HAP-1 (cell line): ENCODE measurements at regions not wholly inside any gene's neighbourhood (a gene's known extent, or its start where the extent isn't known, plus 50 kb on each side); places are given as distances from the start of the nearest gene placed in this dataset.

Source experiments
- DNase-seq, 2 experiments: peaks; one replicate each; pipeline ENCODE4 v3.0.0-alpha.2; 2016 to 2020; ENCODE audit warnings: low spot score in 2 of 2
- H3K27me3 ChIP-seq: fragments of 250-450 bp; sonication (Bioruptor Pico); 2 replicates; pipeline ENCODE4 v1.5.1; 2020; ENCODE audit warnings: low read depth, mild to moderate bottlenecking, moderate library complexity
- H3K36me3 ChIP-seq: fragments of 250-450 bp; sonication (Bioruptor Pico); replicated peaks from 2 replicates; pipeline ENCODE4 v1.5.1; 2020; ENCODE audit warnings: mild to moderate bottlenecking
- H3K4me1 ChIP-seq: fragments of 250-450 bp; sonication (Bioruptor Pico); 2 replicates; pipeline ENCODE4 v1.5.1; 2020; ENCODE audit warnings: mild to moderate bottlenecking
- H3K4me3 ChIP-seq: fragments of 250-450 bp; sonication (Bioruptor Pico); 2 replicates; pipeline ENCODE4 v1.5.1; 2020; ENCODE audit warnings: mild to moderate bottlenecking, moderate library complexity
- H3K9me3 ChIP-seq: fragments of 250-450 bp; sonication (Bioruptor Pico); 2 replicates; pipeline ENCODE4 v1.5.1; 2020; ENCODE audit warnings: mild to moderate bottlenecking, moderate library complexity
- in situ Hi-C: fragments of 300-500 bp; cut with MboI; formaldehyde crosslinking; loops from 3 replicates; pipeline ENCODE4 v1.14.3; 2020; ENCODE audit warnings: low sequenced_read_pairs, inconsistent platforms, mixed read lengths

DNA sequence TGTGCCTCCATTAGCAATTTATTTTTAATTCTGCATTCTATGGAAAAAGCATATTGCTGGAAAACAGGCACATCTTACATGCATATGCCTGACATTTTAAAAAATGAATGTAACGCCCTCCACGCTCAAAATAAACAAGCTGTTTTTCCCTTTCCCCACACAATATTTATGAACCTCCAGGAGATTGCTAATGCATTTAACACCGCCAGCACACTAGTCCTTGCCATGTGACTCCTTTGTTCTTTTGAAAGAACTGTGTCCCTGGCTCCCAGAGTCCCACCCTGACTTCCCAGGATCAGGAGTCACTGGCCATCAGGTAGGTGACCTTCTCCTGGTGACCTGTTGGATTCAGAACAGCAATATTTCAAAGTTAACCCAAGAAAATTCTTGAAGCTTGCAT lies 571.2 kb upstream of the CFAP20DC start:
- H3K9me3 ChIP-seq = no peaks in the 10 kb centered on the region
- no peaks in the 10 kb centered on the region for H3K4me1 ChIP-seq
- H3K36me3 ChIP-seq = no peaks in the 10 kb centered on the region
- in situ Hi-C loops = no loop called here
- H3K27me3 ChIP-seq = no peaks in the 10 kb centered on the region
- no peak for DNase-seq
- no peak overlapping the region for H3K4me3 ChIP-seq

- no peaks in the 10 kb centered on the region for H3K4me1 ChIP-seq
- H3K36me3 ChIP-seq = no peaks in the 10 kb centered on the region
- in situ Hi-C loops = no loop called here
- no peaks in the 10 kb centered on the region for H3K27me3 ChIP-seq
- no peaks in the 10 kb centered on the region for H3K9me3 ChIP-seq
- no peak for DNase-seq
- H3K4me3 ChIP-seq = no peak overlapping the region
Measured at GRCh38 chr3:59620325-59620724, 570.5 kb upstream of the CFAP20DC start.

DNA sequence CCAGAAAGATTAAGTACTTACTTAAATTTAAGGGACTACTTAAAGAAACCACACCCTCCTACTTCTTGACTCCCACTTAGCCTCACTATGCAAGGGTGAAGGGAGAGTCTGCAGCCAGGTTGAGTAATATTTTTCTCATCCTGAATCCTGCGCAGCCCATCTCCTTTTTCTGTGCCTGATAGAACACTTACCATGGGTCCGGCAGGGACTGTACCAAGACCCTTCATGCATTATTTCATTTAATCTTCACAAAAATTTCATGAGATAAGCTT lies 562.6 kb upstream of the CFAP20DC start:
- Histone ChIP-seq H3K4me3 (no peak overlapping the region), H3K36me3 (no peaks in the 10 kb centered on the region), H3K9me3 (no peaks in the 10 kb centered on the region), H3K27me3 (no peaks in the 10 kb centered on the region), H3K4me1 (no peaks in the 10 kb centered on the region)
- in situ Hi-C loops = no loop called here
- DNase-seq = no peak

- H3K9me3 ChIP-seq = no peaks in the 10 kb centered on the region
- H3K27me3 ChIP-seq = no peaks in the 10 kb centered on the region
- peak; percentile 7 to 52 for DNase-seq
- no peak overlapping the region for H3K4me3 ChIP-seq
- H3K36me3 ChIP-seq = no peaks in the 10 kb centered on the region
- no peaks in the 10 kb centered on the region for H3K4me1 ChIP-seq
- in situ Hi-C loops = no loop called here
Measured at GRCh38 chr3:59611649-59612443, 562.0 kb upstream of the CFAP20DC start.

DNA sequence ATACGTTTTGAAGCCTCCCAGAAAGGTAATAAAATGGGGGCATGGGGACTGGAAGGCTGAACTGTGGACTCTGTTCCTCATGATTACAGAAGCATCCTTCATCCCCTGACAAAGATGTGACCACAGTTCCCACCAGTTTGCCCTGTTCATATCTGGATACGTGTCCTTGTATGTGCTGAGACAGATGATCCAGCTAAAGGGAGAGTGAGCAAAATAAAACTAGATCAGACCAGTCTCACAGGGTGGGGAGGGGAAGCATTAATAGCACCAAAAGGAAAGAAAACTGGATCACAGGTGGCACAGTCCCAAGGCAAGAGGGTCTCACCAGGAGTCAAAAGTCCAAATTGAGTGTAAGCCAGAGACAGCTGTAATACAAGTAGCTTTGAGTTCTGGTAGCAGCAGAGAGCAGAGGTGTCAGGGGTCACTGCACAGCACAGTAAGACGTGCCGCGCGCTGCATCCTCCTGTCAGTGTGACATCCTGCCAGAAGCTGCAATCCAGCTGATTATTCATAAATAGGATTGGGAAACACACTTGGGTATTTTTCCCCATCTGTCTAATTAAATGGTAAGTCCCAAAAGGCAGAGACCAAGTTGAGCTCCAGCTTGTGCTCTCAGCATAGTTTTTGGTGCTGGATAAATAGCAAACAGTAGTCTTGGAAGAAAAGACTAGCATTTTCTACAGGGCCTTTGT lies 560.0 kb upstream of the CFAP20DC start:
- Histone ChIP-seq H3K4me3 (no peak overlapping the region), H3K27me3 (no peaks in the 10 kb centered on the region), H3K36me3 (no peaks in the 10 kb centered on the region), H3K4me1 (no peaks in the 10 kb centered on the region), H3K9me3 (no peaks in the 10 kb centered on the region)
- in situ Hi-C loops = no loop called here
- DNase-seq = no peak

DNA sequence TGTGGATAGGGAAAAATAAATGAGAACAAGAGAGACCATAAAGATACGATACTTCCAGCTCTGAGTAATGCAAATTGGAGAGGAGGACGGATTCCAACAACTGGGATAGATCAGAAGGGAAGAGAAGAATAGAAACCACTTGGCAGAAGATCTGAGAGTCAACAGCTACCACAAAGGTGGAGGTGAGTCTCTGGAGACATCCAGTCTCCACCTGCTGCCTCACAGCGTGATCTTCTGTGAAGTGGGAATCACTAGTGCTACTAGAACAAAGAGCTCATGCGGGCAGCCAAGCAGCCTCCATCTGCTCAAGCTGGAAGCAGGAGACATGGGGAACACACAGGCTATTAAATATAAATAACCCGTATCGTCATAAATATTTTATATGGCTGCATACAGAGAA lies 558.5 kb upstream of the CFAP20DC start:
- in situ Hi-C loops = no loop called here
- no peak overlapping the region for H3K4me3 ChIP-seq
- no peak for DNase-seq
- H3K27me3 ChIP-seq = no peaks in the 10 kb centered on the region
- no peaks in the 10 kb centered on the region for H3K36me3 ChIP-seq
- H3K9me3 ChIP-seq = no peaks in the 10 kb centered on the region
- no peaks in the 10 kb centered on the region for H3K4me1 ChIP-seq

GRCh38 chr3:59607656-59608055 lies 557.8 kb upstream of the CFAP20DC start:
- Histone ChIP-seq H3K9me3 (no peaks in the 10 kb centered on the region), H3K4me1 (no peaks in the 10 kb centered on the region), H3K4me3 (no peak overlapping the region), H3K27me3 (no peaks in the 10 kb centered on the region), H3K36me3 (no peaks in the 10 kb centered on the region)
- in situ Hi-C loops = no loop called here
- no peak for DNase-seq

- H3K4me1 ChIP-seq = no peaks in the 10 kb centered on the region
- in situ Hi-C loops = no loop called here
- no peaks in the 10 kb centered on the region for H3K27me3 ChIP-seq
- H3K4me3 ChIP-seq = no peak overlapping the region
- H3K36me3 ChIP-seq = no peaks in the 10 kb centered on the region
- no peak for DNase-seq
- no peaks in the 10 kb centered on the region for H3K9me3 ChIP-seq
Measured at GRCh38 chr3:59606638-59607266, 556.9 kb upstream of the CFAP20DC start.

- in situ Hi-C loops = no loop called here
- no peak overlapping the region for H3K4me3 ChIP-seq
- no peak for DNase-seq
- H3K4me1 ChIP-seq = no peaks in the 10 kb centered on the region
- H3K36me3 ChIP-seq = no peaks in the 10 kb centered on the region
- no peaks in the 10 kb centered on the region for H3K9me3 ChIP-seq
- H3K27me3 ChIP-seq = no peaks in the 10 kb centered on the region
Measured at GRCh38 chr3:59605944-59606534, 556.2 kb upstream of the CFAP20DC start.

- Histone ChIP-seq H3K4me1 (no peaks in the 10 kb centered on the region), H3K9me3 (no peaks in the 10 kb centered on the region), H3K36me3 (no peaks in the 10 kb centered on the region), H3K27me3 (no peaks in the 10 kb centered on the region), H3K4me3 (no peak overlapping the region)
- in situ Hi-C loops = no loop called here
- no peak for DNase-seq
Measured at GRCh38 chr3:59605318-59605717, 555.5 kb upstream of the CFAP20DC start.

DNA sequence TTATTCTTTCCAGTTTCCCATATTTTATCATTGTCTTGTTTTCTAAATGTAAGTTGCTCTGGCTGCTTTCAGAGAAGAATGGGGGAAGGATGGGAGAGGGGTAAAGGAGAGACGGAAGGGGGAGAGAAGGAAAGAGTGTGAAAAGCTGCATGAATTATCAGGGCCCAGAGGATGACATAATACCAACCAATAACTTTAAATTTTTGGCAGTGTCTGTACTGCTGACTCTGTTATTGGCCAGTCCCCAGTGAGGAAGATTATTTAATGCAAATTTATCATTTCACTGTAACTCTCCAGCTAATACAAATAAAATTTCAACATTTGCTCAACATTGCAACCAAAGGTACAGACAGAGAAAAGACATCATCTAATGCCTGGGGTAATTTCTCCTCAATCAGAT lies 551.7 kb upstream of the CFAP20DC start:
- DNase-seq = no peak
- in situ Hi-C loops = no loop called here

DNA sequence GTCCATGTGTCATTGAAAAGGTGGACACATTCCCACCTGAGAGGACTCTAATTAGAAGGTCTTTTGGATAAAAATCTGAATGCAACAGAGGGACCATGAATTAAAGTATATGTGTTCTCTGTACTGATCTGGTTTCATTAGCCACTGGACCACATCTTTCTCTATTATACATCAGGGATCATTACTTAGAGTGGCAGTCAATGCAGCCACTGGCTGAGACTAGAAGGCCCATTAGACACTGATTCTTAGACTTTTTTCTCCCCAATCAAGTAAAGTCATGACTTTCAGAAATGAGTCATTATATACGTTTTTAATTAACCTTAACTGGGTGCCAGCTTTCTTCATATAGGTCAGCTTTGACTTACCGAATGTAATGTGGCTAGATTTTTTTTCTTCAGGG lies 550.8 kb upstream of the CFAP20DC start:
- no peaks in the 10 kb centered on the region for H3K4me1 ChIP-seq
- H3K9me3 ChIP-seq = no peaks in the 10 kb centered on the region; the same call in 1 of the 2 replicates
- in situ Hi-C loops = no loop called here

More for the DNA sequence above, 551.7 kb upstream of the CFAP20DC start:
- Histone ChIP-seq H3K36me3 (no peaks in the 10 kb centered on the region), H3K9me3 (no peaks in the 10 kb centered on the region; the same call in 1 of the 2 replicates), H3K4me3 (no peak overlapping the region), H3K4me1 (no peaks in the 10 kb centered on the region), H3K27me3 (no peaks in the 10 kb centered on the region)

GRCh38 chr3:59596741-59597140 lies 546.9 kb upstream of the CFAP20DC start:
- in situ Hi-C loops = no loop called here
- no peaks in the 10 kb centered on the region; the same call in 1 of the 2 replicates for H3K9me3 ChIP-seq

More for the DNA sequence above, 550.8 kb upstream of the CFAP20DC start:
- no peak for DNase-seq
- H3K4me3 ChIP-seq = no peak overlapping the region
- no peaks in the 10 kb centered on the region for H3K27me3 ChIP-seq
- no peaks in the 10 kb centered on the region for H3K36me3 ChIP-seq

GRCh38 chr3:59595830-59596229 lies 546.0 kb upstream of the CFAP20DC start:
- Histone ChIP-seq H3K36me3 (no peaks in the 10 kb centered on the region), H3K27me3 (no peaks in the 10 kb centered on the region), H3K4me1 (no peaks in the 10 kb centered on the region), H3K9me3 (no peaks in the 10 kb centered on the region; the same call in 1 of the 2 replicates), H3K4me3 (no peak overlapping the region)
- DNase-seq = peak in 1 of 2 experiments; percentile 9
- in situ Hi-C loops = no loop called here

More at GRCh38 chr3:59596741-59597140, 546.9 kb upstream of the CFAP20DC start:
- H3K4me1 ChIP-seq = no peaks in the 10 kb centered on the region
- H3K27me3 ChIP-seq = no peaks in the 10 kb centered on the region
- DNase-seq = no peak
- H3K4me3 ChIP-seq = no peak overlapping the region
- no peaks in the 10 kb centered on the region for H3K36me3 ChIP-seq
